PC-3 (cell line): ENCODE measurements at regions not wholly inside any gene's neighbourhood (a gene's known extent, or its start where the extent isn't known, plus 50 kb on each side); places are given as distances from the start of the nearest gene placed in this dataset.

ENCODE experiments used
- CTCF ChIP-seq: fragments of 300-600 bp; sonication (generic); conservative IDR thresholded peaks from 2 replicates; pipeline ENCODE4 v1.5.1; 2017; ENCODE audit warnings: antibody characterized with exemption, low read depth, mild to moderate bottlenecking, low read length
- EZH2 ChIP-seq: fragments of 300-600 bp; sonication (generic); IDR thresholded peaks from one replicate; pipeline ENCODE4 v1.6.1; 2017; ENCODE audit warnings: antibody characterized with exemption, mild to moderate bottlenecking, low read length; ENCODE audit not compliant: unreplicated experiment

GRCh38 chr3:144424606-144425005, 453.0 kb downstream of the DIPK2A start:
- no peak for TF ChIP-seq EZH2
- TF ChIP-seq CTCF, result no peak
